GM21423 (cell line): ENCODE measurements at regions not wholly inside any gene's neighbourhood (a gene's known extent, or its start where the extent isn't known, plus 50 kb on each side); places are given as distances from the start of the nearest gene placed in this dataset.
"Not testable (repeated sequence)": the region's sequence is repeated elsewhere in the genome, so short reads cannot be mapped to it uniquely, and the experiment has no call there.

ENCODE experiments used
- ATAC-seq: cut with Tn5 transposase; IDR thresholded peaks from one replicate; pipeline ENCODE4 v1.9.1; 2021; ENCODE audit warnings: mild to moderate bottlenecking, moderate library complexity; ENCODE audit not compliant: unreplicated experiment

DNA sequence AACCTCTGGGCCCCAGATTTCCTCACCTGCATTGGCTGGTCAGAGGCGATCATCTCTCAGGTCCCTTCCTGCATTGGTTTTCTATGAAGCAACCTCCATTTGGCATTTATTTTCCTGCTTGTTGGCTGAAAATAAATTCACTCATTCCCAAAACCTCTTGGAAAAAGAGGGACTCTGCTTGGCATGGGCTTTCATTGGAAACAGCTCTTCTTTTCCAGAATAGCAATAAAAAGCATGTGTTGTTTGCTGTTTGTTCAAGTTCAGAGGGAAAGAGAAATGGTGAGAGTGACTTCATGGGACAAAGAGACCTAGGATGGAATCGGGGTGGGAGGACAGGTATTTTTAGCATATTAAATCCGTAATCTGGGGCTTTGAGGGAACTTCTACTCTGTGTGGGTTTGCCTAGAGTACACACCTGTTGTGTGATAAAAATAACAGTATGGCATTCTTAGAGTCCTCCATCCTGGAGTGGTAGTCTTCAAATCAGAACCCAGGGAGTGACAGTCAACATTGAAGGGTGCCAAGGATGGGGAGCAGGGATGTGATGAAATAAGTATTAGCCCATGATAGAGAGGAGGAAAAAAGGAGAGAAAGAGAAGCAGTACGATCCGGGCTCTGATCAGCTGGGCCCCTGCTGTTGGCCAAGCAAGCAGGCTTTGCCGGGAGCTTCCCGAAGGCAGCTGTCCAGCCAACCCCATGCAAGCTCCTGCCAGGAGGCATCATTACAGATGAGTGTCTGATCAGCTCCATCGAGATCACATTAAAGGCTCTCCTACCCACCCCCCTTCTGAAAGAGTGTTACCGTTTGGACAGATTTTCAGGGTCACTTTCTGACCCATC is 131.9 kb upstream of the NFIA start:
- ATAC-seq = no peak

DNA sequence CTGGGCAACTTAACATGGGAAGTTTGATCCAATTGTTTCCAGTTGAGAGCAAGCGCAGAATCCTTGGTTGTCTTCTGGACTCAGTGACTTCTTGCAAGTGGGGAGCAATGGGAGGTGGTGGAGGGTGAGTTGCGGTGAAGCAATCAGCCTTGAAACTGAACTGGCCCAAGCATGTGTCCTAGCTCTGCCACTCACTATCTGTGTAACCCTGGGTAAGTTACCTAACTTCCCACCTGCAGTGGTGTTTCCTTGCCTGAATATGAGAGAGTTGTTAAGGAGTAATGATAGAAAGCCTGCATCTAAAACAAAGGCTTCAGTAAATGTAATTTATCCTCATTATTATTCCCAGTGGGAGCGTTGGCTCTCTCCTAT is 132.5 kb upstream of the NFIA start:
- no peak for ATAC-seq

DNA sequence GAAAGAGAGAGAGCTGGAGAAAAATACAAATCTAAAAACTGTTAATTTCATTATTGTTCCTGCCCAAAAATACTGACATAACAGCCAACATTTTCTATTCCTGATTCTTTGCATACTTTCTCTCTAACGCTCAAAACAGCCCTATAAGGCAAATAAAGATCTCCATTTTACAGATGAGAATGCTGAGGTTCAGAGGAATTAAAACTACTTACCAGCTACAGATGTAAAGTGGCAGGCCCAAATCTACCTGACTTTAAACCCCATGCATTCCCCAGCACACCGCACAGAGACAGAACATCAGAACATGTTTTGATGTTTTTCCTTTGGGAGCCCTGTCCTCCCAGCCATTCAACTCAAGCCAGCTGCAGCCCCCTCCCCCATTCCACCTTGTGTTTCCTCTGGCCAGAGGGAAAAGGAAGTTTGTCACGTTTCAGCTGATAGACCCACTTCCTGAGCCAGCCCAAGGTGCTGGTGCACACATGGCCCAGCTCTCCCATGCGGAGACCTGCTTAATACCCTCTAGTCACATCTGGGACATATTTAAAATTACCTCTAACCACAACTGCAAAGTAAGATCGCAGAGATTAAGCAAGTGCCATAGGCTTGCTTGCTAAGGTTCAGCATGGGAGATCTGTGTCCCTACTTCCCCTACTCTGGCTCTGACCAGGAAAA is 133.1 kb upstream of the NFIA start:
- ATAC-seq = no peak

DNA sequence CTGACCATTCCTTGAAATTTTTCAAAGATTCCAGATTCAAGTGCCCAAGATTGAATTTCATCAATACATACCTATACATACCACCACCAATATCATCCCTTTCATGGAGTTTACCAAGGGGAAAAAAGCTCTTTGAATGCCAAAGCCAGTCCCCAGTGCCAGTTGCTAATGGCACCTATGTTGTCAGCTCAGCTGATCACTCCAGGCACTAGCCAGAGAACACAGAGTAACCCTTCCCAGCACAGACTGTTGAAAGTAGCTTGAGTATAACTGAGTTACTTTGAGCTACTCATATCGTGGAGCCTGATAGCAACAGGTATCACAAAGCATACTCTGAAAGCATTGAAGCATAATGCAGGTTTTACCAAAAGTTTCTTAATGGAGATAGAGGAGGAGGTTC is 133.9 kb upstream of the NFIA start:
- ATAC-seq = no peak

DNA sequence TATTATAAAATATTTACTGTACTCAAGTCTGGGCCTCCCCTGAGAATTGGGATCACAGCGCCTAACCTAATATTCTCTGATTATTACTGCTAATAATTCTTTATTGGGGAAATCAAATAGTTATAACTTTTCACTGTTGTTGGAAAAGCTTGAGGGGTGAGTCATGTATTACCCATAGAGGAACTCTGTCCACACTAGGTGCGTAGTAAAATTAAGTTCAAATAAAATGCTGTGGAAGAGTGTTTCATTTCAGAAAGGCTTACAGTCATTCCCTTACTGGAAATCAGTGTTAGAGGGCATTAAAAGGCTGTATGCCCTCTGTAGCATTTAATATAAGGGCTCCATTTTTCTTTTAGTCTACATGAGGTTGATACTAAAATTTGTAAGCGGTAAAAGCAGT is 135.0 kb upstream of the NFIA start:
- ATAC-seq = no peak

DNA sequence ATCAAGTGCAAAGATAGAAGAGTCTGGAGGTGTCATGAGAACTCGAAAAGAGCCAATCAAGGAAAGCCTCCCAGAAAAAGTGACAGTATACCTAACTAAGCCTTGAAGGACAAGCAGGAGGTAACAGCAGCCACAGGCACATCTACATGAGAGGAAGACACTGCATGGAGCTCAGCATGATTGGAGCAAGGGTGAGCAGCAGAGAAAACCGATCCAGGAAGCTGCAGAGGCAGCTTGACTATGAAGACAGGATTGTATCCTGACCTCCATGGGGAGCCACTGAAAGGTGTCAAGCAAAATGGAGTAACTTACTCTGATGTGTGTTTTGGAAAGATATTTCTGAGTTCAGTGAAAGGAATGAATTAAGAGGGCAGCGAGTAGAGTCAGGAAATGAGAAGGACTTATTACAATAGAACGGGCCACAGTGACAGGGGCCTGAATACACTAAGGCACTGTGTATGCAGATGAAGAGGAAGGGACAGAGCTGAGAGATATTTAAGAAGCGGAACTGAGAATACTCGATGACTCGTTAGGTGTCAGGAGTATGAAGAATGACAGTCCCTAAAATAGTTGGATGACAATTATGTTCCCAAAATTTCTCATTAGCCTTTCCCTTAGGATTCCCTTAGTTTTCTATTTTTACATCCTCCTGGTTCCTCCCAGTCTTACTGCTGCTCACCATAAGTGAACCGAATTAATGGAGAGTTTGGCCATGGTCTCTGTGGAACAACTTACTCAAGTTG is 139.3 kb upstream of the NFIA start:
- no peak for ATAC-seq

DNA sequence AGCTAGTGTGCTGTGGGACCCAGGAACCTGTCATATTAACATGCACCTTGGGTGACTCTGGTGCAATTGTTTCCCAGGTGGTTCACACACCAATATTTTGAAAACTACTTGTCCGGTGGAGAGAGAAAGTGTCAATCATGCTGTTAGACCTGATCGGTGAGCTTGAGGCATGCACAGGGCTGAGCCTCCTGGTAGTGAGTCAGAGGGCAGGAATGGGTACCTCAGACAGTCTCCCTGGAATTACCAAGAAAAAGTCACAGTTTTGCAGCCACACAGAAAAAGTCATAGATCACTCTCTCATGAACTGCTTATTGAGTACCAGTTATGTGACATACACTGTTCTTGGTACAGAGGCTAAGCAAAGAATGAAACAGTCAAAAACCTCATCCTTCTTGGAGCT is 140.1 kb upstream of the NFIA start:
- no peak for ATAC-seq

DNA sequence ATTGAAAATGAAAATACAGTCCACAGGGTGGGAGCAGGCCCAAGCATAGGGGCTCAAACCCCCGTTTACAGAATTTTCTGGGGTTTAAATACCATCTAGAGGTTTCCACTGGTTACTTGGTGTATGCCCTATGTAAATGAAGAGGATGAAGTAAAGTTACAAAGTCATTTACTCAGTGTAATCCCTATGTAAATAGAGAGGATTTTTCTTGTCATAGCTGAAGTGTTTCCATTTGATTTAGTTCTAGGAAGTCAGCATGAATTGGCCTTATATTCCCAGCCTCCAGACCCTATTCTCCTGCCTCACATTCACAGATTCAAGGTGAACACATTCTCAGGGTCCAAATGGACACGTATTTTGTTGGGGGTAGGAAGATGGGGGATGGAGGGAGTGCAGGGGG is 141.7 kb upstream of the NFIA start:
- ATAC-seq = not testable (repeated sequence)

DNA sequence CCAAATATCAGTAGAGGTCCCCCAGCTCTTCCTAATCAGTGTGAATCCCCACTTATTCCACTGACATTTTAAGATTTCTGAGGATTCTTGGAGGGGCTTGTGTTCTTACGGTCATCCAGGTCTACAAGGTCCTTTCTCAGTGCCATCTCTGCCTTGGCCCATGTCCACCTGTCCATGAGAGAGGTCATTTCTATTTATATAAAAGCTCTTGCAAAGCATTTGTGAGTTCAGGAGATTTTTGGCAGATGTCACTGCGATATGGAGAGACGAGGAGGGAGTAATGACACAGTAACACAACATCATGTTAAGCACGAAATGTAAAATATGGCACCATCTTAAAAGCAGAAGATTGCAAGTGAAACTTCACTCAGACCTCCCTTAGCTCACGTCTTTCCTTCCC is 144.6 kb upstream of the NFIA start:
- ATAC-seq = no peak

DNA sequence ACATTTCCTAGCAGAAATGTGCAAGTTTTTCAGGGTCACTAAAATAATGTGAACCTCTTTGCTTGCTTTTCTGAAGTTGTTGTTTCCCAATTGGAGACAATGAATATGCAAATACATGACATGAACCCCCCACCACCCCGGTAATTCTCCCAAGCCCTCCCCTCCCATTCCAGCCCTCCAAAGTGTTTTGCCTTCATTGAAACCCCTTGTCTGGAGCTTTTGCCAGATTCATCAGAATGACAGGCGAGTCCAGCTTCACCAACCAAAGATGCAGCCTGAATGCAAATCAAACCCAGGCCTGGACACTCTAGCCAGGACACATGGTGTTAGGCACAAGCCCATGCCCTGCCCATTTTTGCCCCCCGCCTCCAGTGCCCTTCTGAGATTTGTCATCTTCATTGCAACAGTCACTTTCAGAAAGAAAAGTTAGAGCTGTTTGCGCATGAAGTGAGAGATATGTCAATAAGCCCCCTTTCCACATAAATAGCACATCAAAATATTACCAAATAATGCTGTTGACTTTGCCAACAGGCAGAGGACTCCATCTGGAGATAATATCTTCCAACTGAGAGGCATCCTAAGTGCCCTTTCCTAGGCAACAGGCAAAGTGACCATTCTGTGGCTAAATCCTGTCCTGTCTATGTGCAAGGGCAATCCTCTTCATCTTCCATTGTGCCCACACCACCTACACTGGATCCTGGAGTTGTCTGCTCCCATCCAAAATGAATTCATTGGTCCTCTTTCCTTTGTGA is 145.6 kb upstream of the NFIA start:
- no peak for ATAC-seq

DNA sequence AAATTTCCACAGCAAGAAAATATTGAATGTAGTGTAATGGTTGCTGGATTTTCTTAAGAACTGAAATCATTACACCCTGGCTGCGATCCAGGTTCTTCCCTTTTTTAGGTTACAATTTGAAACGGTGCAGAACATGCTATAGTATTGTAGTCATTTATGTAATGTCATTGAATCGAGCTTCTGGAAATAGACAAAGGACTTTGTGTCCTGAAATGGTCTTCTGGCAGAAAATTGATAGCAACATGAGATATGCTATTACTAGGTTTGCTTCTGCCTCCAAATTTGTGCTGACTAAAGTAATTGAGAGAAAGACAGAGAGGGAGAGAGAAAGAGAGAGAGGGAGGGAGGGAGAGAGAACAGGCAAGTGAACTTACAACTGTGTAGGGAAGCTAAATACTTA is 146.2 kb upstream of the NFIA start:
- ATAC-seq = no peak

DNA sequence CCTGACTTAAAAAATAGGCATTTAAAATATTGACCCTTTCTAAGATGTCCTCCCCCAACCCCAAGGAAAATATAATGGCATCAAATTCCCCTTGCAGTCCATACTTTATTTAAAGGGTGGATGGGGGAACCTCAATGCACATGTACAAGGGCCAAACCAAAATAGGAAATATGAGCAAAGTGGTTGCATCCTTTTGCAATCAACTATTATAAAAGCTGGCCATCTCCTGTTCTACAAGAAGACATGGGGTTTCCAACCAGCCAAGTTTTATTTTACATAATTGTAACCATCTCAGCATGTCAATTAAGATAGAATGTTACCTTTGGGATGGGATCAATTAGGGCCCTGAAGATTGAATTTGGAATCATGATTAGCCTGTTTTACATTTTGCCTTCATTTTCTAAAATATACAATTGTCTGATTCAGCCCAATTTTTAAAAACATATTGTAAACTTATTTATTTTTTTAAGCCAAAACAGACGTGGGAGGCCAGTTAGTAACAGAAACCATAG is 146.7 kb upstream of the NFIA start:
- ATAC-seq = no peak

DNA sequence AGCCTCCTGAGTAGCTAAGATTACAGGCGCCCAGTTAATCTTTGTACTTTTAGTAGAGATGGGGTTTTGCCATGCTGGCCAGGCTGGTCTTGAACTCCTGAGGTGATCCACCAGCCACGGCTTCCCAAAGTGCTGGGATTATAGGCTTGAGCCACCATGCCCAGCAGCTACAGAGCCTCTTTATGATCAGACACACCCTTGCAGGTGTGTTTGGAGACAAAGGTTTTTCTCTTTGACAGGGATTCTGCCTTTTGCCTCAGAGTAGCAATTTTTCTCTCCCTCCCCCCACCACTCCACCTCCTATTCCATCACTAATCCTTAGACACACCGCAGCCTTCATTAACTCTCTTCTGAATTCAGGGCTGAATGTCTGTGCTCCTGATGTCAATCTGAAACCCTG is 152.2 kb upstream of the NFIA start:
- no peak for ATAC-seq

DNA sequence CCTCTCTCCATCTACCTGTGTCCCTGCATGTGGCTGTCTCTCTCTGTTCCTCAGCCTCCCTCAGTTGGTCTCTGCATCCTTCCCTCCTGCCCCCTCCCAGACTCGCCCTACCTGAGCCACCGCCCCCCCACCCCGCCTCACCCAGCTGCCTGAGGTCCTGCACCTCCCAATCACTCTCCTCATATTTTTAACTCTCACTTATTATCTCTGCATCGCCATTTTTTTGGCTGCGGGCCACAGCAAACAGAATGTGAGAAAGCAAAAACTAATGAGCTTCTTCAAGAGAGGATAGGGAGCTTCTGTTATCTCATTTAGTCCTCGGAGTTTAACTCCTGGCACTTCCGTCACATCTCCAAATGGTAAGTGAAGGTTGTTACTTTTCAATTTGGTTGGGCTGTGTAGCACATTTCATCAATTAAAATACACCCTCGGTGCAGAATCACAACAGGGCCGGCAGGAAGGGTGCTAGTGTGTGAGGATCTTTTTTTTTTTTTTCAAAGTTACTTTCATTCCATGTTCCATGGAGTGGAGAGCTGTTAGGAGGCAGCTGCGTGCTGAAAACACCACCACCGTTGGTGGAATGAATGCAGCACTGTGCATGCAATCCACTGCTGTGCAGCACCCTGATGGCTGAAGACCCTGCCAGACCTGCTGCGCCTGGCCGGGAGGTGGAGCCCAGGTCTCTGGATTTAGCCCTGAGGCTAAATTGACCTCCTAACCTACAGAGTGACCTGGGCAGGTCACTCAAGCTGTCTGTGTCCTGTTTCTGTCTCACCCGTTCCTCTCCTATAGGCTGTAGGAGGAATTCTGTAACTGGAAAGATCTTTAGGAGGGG is 157.2 kb upstream of the NFIA start:
- no peak for ATAC-seq

DNA sequence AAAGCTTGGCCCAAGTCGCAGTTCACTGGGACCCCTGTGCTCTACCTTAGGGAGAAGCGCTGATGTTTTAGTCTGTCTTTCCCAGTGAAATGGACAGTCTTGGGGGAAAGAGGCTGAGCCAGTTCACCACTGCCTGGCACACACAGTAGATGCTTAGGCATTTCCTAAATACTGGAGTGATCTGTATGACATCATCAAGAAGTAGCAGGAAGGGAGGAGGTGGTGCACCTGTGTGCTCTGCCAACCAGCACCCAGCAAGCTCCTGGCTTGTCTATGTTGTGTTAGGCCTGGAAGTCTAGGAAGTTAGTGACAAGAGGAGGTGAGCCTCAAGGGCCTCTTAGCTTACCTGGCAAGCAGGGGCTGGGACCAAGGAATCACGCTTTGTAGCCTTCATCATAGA is 158.2 kb upstream of the NFIA start:
- no peak for ATAC-seq

DNA sequence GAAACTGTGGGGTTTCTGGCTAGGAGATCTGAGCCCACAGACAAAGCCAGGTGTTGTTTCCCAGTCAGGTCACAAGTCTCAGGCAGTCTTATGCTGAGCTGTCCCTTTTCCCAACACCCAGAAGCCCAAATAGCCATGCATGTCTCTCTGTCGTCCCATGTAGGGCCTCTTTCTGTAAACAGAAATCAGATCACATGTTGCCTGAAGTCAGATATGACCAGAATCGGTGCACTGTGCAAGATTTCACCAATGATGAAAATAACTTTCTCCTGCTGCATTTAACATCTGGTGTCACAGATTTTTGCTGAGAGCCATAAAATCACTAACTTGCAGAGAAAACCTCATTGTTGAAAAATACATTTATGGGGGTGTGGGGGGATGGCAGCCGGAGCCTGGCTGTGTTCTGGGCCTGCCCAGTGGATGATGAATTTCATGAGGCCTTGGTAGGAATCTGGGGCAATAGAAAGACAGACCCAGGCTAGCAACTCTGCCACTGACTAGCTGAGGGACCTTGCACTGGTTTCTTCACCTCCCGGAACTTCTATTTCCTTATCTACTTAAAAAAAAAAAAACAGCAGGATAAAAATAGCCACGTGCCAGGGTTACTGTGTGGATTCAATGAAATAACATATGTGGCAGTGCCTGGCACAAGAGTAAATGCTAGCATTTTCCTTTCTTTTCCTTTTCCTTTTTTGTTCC is 158.8 kb upstream of the NFIA start:
- ATAC-seq = no peak

DNA sequence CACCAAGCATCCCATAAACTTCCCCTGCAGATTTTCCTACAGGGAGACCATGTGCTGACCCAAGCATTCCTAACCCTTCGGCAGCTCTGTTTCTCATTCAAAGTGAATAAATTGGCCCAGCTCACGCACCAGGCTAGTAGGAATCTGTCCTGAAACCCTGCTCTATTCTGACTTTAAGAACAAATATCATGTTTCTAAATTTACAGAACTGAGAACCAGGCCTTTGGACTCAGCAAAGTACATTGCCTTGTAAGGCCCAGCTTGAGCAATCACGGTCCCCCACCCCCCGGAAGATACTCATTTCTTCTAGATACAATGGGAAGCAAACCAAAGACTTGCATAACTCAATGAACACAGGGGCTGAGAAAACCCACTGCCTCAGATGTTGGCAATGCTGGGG is 160.1 kb upstream of the NFIA start:
- no peak for ATAC-seq

DNA sequence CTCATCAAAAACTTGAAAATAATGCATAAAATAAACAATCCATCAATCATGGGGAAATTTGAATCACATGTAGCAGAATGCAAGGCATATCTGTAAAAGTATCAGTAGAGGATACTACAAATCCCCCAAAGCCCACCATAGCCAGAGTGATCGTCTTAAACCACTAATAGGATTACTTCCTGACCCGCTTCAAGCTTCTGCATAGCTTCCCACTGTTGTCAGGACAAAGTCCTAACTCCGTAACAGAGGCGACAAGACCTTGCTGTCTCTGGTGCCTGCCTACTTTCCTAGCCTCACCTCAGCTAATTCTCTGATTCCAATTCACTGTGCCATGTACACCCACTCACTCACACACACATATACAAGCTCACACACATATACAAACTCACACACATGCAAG is 161.2 kb upstream of the NFIA start:
- ATAC-seq = no peak

DNA sequence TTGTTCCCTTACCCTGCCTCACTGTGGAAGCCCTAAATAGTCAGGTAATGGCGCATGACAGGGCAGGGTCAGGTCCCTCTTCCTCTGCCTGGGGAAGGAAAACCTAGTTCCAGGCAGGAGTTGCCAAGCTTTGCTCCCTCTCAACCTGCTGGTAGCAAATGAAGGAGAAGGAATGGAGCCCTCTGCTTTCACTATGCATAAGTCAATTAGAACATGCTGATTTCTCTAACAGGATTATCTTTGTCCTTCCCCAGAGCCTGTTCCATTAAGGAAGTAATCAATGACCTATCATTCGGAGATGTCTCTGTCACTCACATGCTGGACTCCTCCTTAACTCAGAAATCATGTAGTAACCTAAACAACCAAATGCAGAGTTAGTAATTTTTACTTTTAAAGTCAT is 161.8 kb upstream of the NFIA start:
- ATAC-seq = no peak

DNA sequence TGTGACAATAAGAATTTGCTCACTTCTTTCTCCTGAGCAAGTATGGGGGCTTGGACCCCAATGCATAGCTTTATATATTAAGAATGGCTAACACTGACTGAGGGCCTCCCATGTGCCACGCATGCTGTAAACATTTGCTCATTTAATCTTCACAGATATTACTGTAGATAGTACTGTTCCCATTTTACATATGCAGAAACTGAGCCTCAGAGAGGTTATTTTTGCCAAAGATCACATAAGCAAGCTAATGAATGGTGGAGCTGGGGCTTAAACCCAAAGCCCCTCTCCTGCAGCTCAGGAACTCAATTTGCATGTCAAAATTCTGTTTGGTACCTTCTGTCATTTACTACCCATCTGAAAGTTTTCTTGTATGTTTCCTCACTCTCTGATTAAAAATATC is 163.5 kb upstream of the NFIA start:
- ATAC-seq = no peak
